GM19324 (cell line): ENCODE measurements at regions not wholly inside any gene's neighbourhood (a gene's known extent, or its start where the extent isn't known, plus 50 kb on each side); places are given as distances from the start of the nearest gene placed in this dataset.
"Not testable (repeated sequence)": the region's sequence is repeated elsewhere in the genome, so short reads cannot be mapped to it uniquely, and the experiment has no call there.

Experiments used
- ATAC-seq: cut with Tn5 transposase; IDR thresholded peaks from one replicate; pipeline ENCODE4 v1.9.1; 2021; ENCODE audit warnings: mild to moderate bottlenecking, moderate library complexity; ENCODE audit not compliant: unreplicated experiment, low FRiP score

DNA sequence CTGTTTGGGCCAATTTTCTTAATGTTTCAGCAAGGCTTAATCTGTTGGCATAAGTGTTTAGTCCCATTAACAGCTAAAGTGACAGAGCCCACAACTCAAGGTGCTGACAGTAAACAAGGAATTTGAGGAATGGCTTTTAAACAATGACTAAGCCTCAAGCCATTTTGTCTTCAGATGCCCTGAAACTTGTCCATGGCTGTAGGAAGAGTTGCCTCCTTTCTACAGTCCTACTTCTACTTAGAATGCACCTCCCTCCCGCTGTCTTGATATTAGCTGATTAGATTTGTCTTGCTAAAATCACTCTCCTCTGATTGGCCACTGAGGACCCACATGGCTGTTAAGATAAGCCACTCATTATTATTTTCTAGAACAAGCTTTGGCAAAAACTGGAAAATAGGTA lies 188.4 kb upstream of the OTX2 start:
- no peak for ATAC-seq

DNA sequence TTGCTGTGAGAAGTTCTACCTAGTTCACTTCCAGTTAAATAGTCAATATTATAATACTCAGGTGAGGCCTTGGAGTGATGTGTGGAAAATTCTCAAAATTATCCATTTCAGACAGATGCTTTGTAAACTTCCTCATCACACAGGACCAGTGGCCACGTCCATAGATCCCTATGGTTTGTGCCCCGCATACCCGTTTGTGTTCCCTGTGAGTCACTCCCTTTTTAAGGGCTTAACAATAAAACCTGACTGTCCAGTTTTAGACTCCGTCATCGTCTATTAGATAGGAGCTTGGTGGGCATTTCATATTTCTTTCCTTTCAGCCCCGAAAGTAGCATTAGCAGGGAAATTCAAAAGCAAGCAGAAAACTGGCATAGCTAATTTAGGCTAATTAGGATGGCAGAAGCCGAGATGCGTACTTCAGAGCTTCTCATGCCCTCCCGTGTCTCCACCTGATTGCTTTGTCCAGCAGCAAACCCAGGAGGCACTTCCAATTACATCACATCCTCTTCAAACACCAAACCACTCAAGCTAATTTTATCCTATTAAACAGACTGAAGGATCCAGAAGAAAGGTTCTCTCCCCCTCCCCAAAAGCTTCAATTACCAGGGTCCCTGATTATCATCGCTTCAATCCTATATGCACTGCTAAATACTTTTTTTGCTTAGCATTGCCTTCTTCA lies 186.6 kb upstream of the OTX2 start:
- no peak for ATAC-seq

DNA sequence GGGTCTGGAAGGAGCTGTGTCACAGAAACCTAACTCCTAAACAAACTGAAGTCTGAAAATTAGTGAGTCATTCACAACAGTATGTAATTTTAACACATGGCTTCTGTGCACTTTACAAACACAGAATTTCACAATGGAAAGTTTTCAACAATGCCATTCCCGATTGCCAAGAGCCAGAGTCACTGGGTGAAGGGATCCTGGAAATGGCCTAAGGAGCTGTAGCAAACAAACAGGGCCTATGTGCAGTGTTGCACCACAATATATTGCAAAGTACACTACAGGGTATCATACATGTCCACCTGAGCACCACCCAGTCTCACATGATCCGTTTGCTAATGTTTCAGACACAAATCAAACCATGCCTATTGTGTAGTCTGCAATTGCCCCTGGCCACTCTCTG lies 184.7 kb upstream of the OTX2 start:
- ATAC-seq, result no peak

DNA sequence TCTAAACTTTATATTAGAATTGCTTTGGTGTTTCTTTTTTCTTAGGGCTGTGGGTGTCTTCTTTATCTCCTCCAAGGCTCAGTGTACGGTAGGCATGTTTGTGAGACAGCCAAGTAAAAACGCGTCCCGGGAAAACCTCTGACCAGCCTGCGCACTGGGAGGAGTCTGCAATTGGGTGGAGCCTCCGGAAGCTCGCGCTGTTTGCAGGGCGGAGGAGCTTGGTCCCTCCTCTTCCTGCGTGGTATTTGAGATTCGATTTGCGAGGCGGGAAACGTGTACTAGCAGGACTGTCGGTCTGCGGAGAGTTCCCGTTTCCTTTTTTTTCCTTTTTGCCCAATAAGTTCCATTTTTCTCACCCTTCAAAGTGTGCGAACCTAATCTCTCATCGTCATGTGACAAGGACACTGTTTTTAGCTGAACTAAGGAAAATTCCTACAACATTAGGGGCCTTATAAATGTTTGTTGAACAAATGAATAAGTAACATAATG lies 182.1 kb upstream of the OTX2 start:
- ATAC-seq, result no peak

DNA sequence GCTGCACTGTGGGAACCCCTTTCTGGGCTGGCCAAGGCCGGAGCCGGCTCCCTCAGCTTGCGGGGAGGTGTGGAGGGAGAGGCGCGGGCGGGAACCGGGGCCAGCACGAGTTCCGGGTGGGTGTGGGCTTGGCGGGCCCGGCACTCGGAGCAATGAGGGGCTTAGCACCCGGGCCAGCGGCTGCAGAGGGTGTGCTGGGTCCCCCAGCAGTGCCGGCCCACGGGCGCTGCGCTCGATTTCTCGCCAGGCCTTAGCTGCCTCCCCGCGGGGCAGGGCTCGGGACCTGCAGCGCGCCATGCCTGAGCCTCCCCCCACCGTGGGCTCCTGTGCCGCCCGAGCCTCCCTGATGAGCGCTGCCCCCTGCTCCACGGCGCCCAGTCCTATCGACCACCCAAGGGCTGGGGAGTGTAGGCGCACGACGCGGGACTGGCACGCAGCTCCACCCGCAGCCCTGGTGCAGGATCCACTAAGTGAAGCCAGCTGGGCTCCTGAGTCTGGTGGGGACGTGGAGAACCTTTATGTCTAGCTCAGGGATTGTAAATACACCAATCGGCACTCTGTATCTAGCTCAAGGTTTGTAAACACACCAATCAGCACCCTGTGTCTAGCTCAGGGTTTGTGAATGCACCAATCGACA lies 180.8 kb upstream of the OTX2 start:
- not testable (repeated sequence) for ATAC-seq

DNA sequence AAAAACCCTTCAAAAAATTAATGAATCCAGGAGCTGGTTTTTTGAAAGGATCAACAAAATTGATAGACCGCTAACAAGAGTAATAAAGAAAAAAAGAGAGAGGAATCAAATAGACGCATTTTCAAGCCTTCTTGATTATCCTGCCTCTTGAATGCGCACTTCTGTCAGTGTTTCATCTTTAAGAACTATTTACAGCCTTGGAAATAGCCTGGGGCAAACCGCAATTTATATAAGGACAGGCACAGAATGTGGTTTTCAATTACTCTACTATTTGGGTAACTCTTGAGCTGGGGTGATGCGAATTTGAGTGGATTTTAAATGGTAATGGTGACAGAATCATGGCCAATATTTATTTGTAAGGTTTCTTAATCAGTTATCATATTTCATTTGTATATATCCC lies 179.1 kb upstream of the OTX2 start:
- no peak for ATAC-seq

DNA sequence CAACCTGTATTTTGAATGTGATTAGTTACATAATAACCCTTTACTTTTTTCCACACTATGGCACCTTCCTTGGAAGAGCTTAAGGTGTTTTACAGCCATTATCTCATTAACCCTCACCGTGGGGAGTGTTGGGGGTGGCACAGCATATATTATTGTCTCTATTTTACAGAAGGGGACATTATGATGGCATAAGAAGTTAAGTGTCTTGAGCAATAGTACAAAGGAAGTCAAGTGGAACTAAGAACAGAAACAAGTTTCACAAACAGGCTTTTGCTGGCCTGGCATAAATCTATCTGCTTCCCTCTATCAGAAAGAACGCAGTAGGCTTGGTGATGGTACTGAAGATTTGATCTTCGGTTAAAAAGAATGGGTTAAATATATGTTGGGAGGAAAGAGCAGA lies 169.7 kb upstream of the OTX2 start:
- ATAC-seq, result no peak

DNA sequence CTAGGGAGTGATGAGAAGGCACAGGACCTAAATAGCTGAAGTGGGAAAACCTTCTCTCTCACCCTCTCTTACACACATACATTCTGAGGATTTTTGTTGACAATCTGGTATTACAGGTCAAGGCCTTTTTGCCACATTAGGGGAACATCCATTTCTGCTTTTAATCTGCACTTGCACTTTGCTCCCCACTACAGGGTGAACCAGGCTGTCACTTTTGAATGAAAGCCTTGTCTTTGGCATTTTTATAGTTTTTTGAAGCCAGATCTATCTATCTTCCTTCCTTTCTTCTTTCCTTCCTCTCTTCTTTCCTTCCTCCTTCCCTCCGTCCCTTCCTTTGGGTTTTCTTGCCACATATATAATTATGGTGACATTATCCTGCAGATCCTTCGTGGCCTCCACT lies 165.9 kb upstream of the OTX2 start:
- no peak for ATAC-seq

DNA sequence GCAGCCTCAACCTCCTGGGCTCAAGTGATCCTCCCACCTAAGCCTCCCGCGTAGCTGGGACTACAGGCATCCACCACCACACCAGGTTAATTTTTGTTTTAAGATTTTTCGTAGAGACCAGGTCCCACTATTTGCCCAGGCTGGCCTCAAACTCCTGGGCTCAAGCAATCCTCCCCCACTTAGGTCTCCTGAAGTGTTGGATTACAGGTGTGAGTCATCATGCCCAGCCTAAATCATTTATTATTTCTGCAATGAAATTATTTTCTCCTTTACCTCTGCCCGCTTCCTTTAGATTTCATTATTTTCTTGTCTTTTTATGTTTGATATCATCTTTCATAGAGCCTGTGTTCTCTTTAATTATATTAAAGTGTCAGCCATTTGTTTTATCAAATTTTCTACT lies 165.2 kb upstream of the OTX2 start:
- no peak for ATAC-seq

DNA sequence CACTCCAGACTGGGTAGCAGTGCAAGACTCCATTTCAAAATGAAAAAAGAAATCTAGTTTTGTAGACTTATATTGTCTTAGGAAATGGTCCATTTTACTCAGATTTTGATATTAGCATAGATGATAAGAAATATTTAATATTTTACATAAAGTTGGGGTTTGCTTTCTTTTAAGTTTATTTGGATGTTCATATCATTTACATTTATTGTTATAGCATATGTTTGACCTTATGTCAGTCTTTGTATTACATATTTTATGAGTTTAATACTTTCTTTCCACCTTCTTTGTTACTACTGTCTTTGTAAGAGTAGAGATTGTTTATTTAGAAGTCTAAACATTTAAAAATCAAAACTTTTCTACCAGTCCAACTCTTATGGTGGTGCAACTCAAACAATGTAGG lies 162.7 kb upstream of the OTX2 start:
- no peak for ATAC-seq

DNA sequence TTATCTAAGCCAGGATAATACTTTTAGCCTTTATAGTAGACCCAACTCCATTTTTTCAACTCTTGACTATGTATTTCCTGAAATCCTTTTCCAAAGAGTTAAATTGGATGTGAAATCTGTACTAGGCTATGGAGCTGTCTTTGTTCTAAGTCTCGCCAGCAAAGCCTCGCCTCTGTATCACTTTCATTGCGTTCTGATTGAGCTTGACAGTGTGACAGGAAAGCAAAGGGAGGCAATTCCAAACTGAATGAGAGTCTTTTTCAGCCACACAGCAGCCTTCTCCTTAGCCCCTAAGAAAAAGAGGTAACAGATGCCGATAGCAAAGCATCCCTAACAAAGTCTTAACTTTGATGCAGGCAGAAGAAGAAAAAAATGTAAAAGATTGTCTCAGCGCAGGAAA lies 154.6 kb upstream of the OTX2 start:
- no peak for ATAC-seq

DNA sequence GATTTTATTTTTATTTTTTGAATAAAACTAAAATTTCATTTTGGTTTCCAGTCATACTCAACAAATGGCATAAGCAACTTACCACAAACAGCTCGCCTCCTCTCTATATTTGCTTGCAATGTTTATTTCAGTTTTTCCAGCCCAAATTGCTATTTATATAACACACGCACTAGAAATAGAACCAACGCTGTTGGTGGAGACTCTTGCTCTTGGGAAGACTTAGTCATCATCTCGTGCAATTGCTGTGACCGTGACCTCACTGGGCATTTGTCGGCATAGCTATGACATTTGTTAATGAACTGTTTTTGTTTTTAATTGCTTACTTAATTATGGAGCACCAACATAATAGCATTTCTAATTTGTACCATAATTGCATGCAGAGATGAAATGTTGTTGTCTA lies 153.1 kb upstream of the OTX2 start:
- ATAC-seq, result no peak

DNA sequence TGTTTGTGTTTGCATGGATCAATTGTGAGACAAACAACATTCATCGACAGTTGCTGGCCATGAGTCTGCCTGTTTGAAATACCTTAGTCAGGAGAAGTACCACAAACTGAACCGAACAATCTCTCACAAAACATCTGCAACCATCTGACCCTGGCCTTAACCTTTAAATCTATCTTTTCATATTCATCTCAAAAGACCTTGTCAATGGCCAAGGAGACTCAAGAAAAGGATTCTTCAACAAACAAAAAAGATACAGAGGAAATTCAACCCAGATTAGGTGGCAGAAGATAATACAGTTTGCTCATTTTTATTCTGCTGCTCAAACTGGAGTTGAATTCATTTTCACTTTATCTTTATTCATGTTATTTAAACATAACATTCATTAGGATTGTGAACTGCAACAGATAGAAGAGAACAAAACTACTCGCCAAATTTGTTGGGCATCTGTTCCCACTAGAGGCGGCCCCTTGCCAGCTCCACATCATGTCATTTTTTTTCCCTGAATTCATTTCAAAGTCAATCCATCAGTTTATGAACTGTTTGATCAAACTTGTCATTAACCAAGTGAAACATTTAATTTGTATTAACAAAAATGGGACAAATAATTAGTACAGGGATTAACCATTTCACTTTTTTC lies 152.3 kb upstream of the OTX2 start:
- no peak for ATAC-seq

DNA sequence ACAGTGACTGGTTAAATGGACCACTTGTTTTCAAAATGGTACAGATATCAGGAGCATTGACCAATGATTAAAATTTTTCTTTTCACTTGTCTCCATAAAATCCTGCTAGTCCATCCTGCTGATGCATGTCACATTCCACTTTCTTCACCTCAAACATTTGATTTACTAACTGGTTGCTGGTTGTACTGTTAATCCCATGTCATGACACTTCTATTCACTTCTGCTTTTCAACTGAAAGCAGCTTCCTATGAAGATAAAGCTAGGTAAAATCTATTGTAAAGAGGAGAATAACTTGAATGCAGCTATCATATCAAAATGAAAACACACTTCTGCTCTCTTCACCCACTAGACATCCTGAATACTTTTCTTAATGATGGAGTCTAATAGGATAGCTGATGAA lies 149.6 kb upstream of the OTX2 start:
- ATAC-seq, result no peak

DNA sequence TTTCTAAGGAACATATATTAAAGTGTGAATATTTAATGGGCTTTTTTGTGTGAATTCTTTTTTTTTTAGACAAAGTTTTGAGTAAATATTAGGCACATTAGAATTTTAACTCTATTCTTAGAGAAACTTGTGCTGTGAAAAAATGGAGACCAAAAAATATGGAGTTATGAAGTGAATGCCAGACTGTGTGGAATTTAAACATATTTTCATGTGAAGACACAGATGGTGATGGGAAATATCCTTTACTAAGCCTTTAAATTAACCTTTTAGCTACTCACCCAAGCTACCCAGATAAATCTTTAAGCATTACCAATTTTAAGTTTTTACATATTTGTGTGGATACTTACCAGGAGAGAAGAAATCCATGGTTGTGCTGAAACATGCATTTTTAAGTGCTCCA lies 148.8 kb upstream of the OTX2 start:
- no peak for ATAC-seq

DNA sequence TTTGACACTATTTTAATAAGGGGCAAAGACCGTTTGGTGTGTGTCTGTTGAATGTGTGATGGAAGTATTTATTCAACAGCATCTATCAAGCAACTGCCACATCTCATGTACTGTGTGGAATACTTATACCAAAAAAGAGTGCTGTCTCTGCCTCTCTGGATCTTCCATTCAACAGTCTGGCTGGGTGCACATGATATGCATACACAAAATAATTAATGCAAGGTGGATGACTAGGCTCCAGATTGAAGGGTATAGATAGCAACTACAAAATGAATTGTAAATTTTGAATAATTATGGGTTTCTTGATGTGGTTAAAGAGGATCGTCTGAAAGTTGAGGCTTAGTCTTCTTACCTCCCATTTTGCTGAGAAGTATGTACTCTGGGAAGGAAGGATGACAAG lies 145.9 kb upstream of the OTX2 start:
- no peak for ATAC-seq

DNA sequence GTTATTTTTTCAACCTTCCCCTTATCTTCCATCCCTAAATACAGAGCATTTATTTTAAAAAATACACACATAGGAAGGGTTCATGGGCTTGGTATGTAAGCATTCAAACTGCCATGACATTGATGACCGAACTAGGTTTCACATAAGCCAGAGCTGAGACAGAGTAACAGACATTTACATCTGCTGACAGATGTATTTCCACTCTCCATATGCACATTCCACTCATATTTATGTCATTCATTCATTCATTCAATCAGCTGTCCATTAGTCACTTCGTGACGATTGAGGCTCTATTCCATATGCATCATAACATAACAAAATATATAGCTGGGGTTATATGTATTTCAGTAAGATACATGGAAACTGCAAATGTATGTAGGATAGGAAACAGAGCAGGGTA lies 145.5 kb upstream of the OTX2 start:
- no peak for ATAC-seq

DNA sequence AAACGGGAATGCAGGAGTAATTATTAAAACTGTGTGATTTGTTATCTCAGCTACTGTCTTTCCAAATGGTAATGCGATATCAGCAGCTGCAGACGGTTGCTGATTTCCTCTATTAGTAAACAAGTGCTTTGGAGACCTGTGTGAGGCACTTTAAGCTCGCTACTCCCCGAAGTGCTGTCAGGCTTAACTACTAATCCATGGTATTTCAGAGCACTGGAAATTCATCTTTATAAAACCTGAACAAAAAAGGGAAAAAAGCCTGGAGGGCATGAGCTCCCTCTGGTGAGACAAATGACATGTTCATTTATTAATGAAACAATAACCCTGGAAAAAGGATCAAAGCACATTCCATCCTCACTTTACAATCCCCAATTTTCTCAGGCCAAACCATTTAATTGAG lies 143.6 kb upstream of the OTX2 start:
- no peak for ATAC-seq

DNA sequence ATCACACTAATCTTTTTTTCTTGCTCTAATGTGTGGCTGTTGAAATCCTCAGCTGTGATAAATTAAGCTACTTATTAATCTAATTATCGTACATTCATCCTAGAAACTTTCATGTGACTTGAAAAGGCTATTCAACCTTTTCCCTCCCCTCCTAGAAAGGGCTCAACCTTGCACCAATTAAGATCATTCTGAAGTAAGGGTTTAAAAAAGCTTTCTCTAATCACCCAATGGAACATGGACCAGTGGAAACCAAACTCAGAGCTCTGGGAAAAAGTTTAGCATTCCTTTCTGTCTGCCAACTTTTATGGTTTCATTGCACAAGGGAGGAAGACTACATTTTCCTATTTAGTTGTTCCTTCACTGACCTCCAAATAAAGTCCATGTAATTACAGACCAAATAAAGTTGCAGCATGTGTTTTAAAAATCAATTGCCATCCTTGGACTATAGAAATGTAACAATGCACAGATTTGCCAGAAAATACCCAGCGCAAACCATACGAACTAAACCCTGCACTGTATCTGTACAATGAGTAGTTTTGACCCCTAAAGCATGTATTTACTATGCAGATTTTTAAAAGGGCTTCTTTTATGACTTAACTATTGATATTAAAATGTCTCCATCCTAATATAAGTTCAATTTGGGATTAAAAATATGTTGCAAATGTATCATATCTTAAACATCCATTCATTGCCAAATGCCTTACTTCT lies 142.6 kb upstream of the OTX2 start:
- ATAC-seq, result no peak

DNA sequence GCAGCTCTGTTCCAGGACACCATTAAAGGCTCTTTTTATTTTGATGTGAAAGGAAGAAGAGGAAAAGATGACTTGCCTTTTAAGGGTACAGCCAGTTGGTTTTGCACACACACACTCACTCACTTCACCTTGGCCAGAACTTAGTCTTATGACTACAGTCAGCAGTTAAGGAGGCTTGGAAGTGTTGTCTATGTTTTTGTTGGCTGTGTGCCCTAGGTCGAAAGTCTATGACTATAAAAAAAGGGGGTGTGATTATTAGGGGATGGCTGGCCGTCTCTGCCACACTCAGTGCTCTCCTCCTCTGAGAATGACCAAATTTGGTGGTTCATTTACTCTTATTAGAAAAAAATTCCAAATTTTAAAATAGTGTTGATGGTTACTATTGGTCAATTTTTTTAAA lies 139.5 kb upstream of the OTX2 start:
- ATAC-seq, result no peak

DNA sequence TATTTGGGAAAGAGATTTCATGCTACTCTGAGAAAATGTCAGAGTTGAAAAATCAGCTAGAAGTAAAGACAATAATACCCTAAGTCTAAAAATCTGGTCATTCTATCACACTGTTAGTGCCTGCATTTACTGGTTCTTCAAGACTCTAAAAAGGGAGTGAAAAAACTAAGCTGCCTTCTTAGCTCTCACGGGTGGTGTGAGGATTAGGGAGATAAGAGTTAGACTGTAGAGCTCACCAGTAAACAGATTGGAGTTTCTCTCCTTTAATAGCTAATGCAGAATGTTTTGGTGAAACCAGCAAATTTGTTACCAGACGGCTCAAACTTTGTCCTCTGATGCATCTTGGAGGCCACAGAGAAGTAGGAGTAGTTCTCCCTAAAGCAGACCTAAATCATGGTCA lies 135.0 kb upstream of the OTX2 start:
- no peak for ATAC-seq
